Nephron progenitor cell (in vitro differentiated cells): ENCODE measurements at regions not wholly inside any gene's neighbourhood (a gene's known extent, or its start where the extent isn't known, plus 50 kb on each side); places are given as distances from the start of the nearest gene placed in this dataset.
A peak's percentile ranks its signal among the peaks of the same experiment; 100 is the strongest.

ENCODE experiments used
- DNase-seq: peaks from one replicate; pipeline ENCODE4 v3.0.0; 2021
- H3K27ac Mint-ChIP-seq: 2 replicates; pipeline ENCODE4 v1.8.0; 2021; ENCODE audit warnings: mild to moderate bottlenecking, moderate library complexity, mixed read lengths
- H3K27me3 Mint-ChIP-seq: 2 replicates; pipeline ENCODE4 v1.8.0; 2021; ENCODE audit warnings: mild to moderate bottlenecking, low read depth, mixed read lengths; ENCODE audit not compliant: poor library complexity
- H3K36me3 Mint-ChIP-seq: 2 replicates; pipeline ENCODE4 v1.8.0; 2021; ENCODE audit warnings: low read depth, mixed read lengths
- H3K4me1 Mint-ChIP-seq: 2 replicates; pipeline ENCODE4 v1.8.0; 2021; ENCODE audit warnings: mixed read lengths
- H3K4me3 Mint-ChIP-seq: 2 replicates; pipeline ENCODE4 v1.8.0; 2021; ENCODE audit warnings: mild to moderate bottlenecking, moderate library complexity, mixed read lengths
- H3K9me3 Mint-ChIP-seq: 2 replicates; pipeline ENCODE4 v1.8.0; 2021; ENCODE audit warnings: mild to moderate bottlenecking, moderate library complexity, mixed read lengths
- TF ChIP-seq, protein P1 (sequence below): fragments of 200-600 bp; sonication (generic); IDR thresholded peaks from 2 replicates; pipeline ENCODE4 v1.5.0; 2021; ENCODE audit warnings: antibody characterized with exemption

DNA sequence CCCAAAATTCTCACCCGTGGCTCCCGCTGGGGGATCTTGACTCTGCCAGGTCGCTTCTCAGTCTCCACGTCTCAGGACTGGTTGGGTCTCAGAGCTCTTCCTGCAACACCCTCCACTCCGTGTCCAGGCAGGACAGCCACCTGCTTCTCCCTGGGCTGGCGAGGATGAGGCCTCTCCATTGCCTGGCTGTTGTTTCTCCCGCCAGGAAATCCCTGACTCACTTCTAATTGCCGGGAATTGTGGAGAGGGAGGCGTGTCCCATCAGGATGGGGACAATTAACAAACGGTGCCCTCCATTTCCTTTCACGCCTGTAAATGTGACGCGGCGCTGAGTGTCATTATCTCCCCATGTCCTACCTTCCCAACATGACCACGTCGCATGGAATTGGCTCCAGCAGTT is 204.5 kb downstream of the RBFOX3 start:
- peaks cover 6% of the 10 kb centered on the region for H3K9me3 Mint-ChIP-seq
- peaks cover 29% of the 10 kb centered on the region for H3K4me1 Mint-ChIP-seq
- H3K4me3 Mint-ChIP-seq, result no peak overlapping the region
- no peaks in the 10 kb centered on the region for H3K36me3 Mint-ChIP-seq
- H3K27ac Mint-ChIP-seq, result no peak overlapping the region
- TF ChIP-seq, protein P1, sequence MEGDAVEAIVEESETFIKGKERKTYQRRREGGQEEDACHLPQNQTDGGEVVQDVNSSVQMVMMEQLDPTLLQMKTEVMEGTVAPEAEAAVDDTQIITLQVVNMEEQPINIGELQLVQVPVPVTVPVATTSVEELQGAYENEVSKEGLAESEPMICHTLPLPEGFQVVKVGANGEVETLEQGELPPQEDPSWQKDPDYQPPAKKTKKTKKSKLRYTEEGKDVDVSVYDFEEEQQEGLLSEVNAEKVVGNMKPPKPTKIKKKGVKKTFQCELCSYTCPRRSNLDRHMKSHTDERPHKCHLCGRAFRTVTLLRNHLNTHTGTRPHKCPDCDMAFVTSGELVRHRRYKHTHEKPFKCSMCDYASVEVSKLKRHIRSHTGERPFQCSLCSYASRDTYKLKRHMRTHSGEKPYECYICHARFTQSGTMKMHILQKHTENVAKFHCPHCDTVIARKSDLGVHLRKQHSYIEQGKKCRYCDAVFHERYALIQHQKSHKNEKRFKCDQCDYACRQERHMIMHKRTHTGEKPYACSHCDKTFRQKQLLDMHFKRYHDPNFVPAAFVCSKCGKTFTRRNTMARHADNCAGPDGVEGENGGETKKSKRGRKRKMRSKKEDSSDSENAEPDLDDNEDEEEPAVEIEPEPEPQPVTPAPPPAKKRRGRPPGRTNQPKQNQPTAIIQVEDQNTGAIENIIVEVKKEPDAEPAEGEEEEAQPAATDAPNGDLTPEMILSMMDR, result no peak
- peaks cover 61% of the 10 kb centered on the region for H3K27me3 Mint-ChIP-seq
- no peak for DNase-seq

DNA sequence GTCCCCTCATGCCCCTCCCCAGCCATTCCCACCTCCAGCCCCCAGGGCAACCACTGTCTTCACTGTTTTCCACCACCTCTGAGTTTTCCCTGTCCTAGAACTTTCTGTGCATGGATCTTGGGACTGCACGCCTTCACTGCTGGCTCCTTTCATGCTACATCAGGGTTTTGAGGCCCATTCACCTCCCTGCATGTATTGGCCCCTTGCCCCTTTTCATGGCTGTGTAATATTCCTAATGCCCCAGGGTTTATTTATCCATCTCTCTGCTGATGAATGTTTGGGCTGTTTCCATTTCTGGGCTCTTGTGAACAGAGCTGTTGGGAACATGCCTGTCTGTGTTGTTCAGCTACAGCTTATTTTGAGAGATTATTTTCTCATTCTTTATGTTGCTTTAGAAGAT is 205.0 kb downstream of the RBFOX3 start:
- no peak overlapping the region for H3K27ac Mint-ChIP-seq
- peaks cover 66% of the 10 kb centered on the region for H3K27me3 Mint-ChIP-seq
- peaks cover 6% of the 10 kb centered on the region for H3K9me3 Mint-ChIP-seq
- no peak overlapping the region for H3K4me3 Mint-ChIP-seq
- H3K36me3 Mint-ChIP-seq, result no peaks in the 10 kb centered on the region
- TF ChIP-seq, protein P1, result no peak
- DNase-seq, result no peak
- H3K4me1 Mint-ChIP-seq, result peaks cover 34% of the 10 kb centered on the region

DNA sequence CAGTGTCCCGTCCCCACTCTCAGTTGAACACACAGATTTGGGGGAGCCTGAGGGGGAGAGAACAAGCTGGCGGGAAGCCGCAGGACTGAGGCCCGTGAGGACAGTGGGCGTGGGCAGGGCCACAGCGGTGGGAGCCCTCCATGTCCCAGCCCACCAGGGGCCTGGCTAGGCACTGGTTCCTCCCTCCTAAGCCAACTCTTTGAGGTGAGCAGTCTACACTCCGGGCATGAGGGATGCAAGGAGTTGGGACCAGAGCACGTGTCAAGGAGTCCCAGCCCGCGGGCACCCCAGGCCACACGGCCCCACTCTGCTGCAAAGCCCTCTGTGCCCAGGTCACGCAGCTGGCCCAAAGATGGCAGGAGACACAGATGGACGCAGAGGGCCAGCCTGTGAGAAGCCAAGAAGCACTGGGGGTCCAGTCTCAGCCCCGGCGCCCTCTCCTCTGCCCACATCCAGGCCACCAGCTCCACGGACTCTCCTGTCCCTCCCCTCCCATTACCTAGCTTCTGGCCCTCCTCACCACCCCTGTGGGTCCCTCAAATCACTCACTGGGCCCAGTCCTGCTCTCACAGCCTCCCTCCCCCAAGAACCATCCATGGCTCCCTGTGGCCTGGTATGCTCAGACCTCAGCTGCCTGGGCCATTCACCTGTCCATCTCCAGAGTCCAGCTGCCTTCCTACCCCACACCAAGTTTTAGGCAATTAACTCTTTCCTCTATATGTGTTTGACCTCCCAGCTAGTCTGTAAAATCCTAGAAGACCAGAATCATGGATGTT is 206.5 kb downstream of the RBFOX3 start:
- Mint-ChIP-seq H3K27me3 (peaks cover 77% of the 10 kb centered on the region), H3K27ac (no peak overlapping the region), H3K4me3 (no peak overlapping the region), H3K9me3 (peaks cover 6% of the 10 kb centered on the region), H3K4me1 (peaks cover 45% of the 10 kb centered on the region), H3K36me3 (no peaks in the 10 kb centered on the region)
- TF ChIP-seq, protein P1, result no peak
- DNase-seq, result no peak

DNA sequence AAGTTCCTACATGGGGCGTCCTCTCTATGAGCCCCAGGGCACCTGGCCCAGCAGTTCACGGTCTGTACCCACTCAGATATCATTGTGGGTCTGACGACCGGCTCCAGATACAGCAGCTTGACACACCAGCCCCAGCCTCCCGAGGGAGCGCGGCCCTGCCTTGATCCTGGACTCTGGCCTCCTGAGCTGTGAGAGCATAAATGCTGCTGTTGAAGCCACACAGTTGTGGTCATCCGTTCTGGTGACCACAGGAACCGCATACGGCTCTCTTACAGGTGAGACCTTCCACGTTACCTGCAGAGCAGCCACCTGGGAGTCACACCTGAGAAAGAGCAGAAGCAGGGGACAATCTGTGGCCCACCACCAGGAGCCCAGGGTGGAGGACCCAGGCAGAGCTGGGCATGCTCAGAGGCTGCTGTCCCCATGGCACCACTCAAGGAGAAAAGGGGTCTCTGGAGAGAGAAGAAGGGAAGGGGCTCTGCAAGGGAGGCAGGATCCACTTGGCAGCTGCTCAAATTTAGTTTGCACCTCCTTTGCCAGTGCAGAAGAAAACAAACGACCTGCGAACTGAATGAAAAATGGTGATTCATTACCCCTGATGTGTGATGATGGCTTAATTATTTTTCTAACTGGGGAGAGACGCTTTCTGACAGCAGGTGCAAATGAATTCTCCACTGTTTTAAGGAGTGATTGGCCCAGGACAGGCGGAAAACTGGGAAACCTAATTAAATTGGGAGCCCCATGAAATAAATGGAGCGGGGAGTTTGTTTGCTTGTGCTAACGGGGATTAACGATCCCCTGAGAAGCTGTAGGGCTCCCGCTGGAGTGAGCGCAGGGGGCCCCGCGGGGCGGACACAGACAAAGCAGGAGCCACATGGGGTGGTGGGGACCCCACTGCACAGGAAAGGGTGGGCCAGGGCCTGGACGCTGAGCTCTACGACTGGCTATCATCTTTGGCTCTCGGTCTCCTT is 208.9 kb downstream of the RBFOX3 start:
- Mint-ChIP-seq H3K4me3 (no peak overlapping the region), H3K36me3 (no peaks in the 10 kb centered on the region), H3K27ac (no peak overlapping the region), H3K4me1 (peaks cover 52% of the 10 kb centered on the region), H3K27me3 (peaks cover 67% of the 10 kb centered on the region), H3K9me3 (peaks cover 6% of the 10 kb centered on the region)
- TF ChIP-seq, protein P1, result no peak
- no peak for DNase-seq

DNA sequence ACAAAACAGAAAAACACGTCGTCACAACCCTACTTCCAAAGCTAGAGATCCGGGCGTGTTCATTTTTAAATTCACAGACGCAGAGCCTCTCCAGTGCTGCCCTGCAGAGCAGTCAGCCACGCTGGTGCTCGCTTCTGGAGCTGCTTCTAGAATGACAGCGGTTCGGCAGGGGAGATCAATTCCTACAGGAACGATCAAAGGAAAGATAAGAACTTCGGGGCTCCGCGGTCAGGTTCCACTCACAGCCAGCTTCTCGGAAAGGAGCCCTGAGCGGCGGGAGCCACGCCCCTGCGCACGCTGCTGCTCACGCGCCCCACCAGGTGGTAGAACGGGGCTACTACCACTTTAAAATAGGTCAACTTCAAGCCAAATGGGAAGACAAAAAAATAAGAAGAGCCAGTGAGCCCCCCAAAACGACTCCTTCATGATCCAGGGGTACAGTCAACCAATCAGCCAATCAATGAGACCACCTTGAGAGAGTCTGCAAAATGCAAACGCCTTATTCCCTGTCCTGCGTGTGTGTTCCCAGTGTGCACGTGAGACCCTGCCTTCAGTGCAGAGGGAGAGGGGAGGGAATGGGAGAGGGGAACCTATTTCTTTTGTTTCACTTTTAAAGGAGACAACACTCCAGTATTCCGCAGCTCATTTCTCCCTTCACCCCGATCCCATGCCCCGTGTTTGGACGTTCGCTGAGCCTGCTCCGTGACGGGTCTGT is 209.7 kb downstream of the RBFOX3 start:
- Mint-ChIP-seq H3K27me3 (peaks cover 62% of the 10 kb centered on the region), H3K36me3 (no peaks in the 10 kb centered on the region), H3K4me1 (peaks cover 46% of the 10 kb centered on the region), H3K9me3 (peaks cover 3% of the 10 kb centered on the region), H3K4me3 (peak overlapping the region; percentile 72), H3K27ac (no peak overlapping the region)
- TF ChIP-seq, protein P1, result peak; percentile 95
- peak; percentile 85 for DNase-seq
